Erythroblast (primary cell): ENCODE measurements at regions not wholly inside any gene's neighbourhood (a gene's known extent, or its start where the extent isn't known, plus 50 kb on each side); places are given as distances from the start of the nearest gene placed in this dataset.

Experiments
- DNase-seq, 2 experiments: peaks; one replicate each; lab custom pipeline; 2025; lab: John Stamatoyannopoulos, UW
- GATA1 ChIP-seq: IDR thresholded peaks from 2 replicates; pipeline ENCODE4 v1.6.1; 2011; ENCODE audit warnings: low read depth, mild to moderate bottlenecking, control low read depth, low read length, moderate library complexity
- POLR2A ChIP-seq: IDR thresholded peaks from 2 replicates; pipeline ENCODE4 v1.6.1; 2011; ENCODE audit warnings: mild to moderate bottlenecking, low read length

DNA sequence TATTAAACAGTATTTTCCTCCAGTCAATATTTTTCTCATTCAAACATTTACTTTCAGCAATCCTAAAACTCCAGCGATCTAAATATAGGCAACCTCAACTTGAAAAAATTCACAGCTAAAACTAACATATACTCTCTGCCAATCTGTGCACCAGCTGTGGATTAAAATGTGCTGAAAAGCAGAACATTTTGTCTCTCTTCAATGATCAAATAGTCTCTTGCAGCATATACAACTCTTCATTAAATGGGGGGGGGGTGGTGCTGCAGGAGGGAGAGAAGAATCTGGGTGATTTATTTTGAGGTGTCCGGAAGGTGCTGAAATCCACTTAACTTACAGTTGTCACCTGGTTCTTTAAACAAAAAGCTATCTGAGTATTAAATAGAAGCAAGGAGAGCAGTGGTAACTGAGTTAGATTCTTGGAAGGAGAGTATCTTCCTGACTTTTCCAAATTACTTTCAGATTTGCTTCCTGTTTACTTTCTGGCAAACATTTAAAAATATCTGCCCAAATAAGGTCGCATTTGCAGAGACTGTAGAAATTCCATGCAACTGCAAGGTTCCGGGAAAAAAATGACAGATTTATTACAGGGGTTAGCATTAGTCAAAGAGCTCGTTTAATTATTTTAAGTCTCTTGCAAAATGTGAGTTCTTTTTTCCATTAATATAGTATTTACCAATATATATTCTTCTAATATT lies 904.7 kb upstream of the ACVR2A start:
- TF ChIP-seq POLR2A (no peak), GATA1 (no peak)
- DNase-seq = no peak

DNA sequence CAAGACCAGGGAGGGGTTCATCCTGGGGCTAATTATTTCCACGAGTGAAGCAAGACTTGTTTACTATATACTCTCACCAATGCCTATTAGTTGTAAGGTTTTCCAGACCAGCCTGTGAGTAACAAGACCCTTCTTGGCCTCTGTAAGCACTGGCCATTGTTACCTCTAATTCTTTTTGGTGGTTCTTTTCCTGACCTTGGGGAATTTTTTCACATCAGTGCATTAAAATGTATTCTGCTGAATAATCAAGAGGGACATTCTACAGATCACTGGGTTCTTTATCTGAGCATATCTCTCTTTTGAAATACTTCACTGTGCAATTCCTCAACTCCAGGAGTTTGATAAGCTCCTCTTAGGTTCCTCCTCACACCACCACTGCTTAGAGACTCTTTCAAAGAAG lies 909.9 kb upstream of the ACVR2A start:
- TF ChIP-seq GATA1 (no peak), POLR2A (no peak)
- no peak for DNase-seq

DNA sequence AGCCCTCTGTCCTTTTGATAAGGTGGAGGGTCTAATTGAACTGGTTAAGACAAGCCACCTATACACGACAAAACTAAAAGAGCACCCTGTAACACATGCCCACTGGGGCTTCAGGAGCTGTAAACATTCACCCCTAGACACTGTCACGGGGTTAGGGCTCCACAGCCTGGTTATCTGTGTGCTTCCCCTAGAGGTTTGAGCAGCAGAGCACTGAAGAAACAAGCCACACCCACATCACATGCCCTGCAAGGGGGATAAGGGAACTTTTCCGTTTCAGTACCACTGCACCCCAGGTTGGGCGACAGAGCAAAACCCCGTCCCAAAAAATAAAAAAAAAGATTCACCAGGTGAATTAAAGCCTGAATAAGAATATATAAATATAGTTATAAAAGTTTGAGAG lies 913.7 kb upstream of the ACVR2A start:
- no peak for DNase-seq
- TF ChIP-seq GATA1 = no peak
- TF ChIP-seq POLR2A = no peak

DNA sequence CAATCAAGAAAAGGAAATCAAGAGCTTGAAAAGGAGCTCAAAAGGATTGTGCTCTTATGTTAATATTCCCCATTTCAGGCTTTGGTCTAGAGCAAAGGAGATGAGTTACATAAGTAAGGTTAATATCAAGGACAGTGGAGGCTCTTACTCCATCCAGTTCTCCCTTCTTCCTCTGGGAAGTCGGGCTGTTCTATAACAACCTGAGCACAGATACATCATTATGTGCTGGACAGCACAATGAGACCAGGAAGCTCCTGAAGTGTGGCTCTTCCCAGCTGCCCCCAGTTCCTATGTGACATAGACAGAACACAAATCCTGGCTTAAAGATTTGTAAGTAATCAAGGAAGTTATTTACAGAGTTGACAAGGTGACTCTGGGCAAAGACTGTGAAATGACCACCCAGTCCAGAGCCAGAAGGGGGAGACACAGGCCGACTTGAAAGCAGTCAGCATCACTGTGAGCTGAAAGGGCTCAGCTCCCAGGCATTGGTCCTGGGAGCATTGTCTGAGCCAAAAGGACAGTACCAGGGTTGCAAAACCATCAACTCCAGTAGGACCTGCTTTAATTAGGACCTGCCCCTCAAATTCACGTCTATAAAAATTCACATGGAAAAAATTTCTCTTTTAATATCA lies 917.6 kb upstream of the ACVR2A start:
- peak in 1 of 2 experiments; percentile 1 for DNase-seq
- TF ChIP-seq GATA1 (no peak), POLR2A (no peak)

DNA sequence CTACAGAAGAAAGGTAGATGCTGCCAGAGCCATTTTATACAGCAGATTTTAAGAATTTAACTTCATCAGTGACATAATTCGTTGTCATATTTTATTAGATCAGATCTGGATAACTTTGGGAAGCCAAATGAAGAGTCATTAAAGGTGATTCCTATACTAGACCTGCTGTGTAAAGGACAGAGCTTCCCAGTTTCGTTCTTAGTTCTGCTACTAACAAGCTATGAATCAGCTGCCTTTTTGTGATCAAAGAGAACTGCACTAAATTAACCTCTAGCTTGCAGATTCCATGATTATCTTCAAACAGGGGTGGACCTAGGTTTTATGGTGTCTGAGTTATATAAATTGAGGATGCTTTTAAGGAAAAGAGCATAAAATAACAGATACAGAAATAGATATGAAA lies 926.5 kb upstream of the ACVR2A start:
- TF ChIP-seq POLR2A (no peak), GATA1 (no peak)

DNA sequence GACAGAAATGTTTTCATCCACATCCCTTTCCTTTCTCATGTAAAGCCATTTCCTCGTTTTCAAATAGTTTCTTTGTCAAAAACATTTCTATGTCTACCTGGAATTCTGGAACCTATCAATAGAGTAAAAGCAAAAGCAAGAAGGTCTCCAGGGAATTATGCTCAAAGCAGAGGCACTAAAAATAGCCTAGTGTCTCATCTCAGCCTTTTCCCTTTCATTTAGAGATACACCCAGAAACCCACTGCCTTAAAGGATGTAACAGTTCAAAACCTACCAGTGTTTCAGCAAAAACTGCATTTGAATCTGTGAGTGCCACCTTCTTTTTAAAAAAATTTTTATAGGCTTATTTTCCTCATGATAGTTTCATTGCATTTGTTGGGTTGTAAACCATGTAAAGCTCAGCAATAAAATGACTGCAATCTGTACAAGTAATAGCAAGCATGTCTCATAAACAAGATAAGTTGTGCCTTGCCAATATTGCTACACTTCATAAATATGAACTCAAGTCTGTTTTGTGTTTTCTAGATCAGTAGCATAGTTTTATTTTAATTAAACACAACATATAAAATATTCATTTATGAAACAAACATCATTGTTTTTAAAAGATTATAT lies 927.3 kb upstream of the ACVR2A start:
- TF ChIP-seq POLR2A = no peak
- no peak for TF ChIP-seq GATA1

More for the DNA sequence above, 926.5 kb upstream of the ACVR2A start:
- no peak for DNase-seq

DNA sequence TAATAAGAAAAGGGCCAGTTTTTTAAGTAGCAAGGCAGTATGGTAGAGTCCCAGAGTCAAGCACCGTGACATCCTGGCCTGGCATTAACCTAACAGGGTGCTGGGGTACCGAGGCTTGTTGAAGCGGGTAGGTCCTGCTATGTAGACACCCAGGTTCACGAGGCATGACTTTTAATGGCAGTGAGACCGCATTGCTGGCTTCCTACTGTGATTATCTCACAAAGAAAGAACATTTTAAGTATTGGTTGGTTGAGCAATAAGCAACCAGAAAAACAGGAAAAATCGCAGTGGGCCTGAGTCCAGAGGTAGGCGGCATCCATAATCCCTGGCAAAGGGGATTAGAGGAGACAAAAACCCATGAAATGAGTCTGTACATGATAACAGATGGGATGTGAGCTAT lies 927.9 kb upstream of the ACVR2A start:
- DNase-seq = no peak

More for the DNA sequence above, 927.3 kb upstream of the ACVR2A start:
- DNase-seq = no peak

DNA sequence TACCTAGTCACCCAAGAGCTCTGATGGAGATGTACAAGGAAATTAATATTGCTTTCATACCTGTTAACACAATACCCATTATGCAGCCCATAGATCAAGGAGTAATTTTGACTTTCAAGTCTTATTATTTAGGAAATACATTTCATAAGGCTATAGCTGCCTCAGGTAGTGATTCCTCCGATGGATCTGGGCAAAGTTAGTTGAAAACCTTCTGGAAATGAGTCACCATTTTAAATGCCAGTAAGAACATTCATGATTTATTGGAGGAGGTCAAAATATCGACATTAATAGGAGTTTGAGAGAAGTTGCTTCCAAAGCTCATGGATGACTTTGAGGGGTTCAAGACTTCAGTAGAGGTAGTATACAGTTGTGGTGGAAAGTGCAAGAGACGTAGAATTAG lies 931.4 kb upstream of the ACVR2A start:
- TF ChIP-seq GATA1 (no peak), POLR2A (no peak)
- no peak for DNase-seq

More for the DNA sequence above, 927.9 kb upstream of the ACVR2A start:
- TF ChIP-seq POLR2A (no peak), GATA1 (no peak)

DNA sequence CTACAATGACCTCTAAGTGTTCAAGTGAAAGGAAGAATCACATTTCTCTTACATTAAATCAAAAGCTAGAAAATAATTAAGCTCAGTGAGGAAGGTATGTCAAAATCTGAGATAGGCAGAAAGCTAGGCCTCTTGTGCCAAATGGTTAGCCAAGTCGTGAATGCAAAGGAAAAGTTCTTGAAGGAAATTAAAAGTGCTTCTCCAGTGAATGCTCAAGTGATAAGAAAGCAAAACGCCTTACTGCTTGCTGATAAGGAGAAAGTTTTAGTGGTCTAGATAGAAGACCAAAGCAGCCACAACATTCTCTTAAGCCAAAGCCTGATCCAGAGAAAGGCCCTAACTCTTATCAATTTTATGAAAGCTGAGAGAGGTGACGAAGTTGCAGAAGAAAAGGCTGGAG lies 932.3 kb upstream of the ACVR2A start:
- TF ChIP-seq POLR2A = no peak
- no peak for TF ChIP-seq GATA1
- no peak for DNase-seq

DNA sequence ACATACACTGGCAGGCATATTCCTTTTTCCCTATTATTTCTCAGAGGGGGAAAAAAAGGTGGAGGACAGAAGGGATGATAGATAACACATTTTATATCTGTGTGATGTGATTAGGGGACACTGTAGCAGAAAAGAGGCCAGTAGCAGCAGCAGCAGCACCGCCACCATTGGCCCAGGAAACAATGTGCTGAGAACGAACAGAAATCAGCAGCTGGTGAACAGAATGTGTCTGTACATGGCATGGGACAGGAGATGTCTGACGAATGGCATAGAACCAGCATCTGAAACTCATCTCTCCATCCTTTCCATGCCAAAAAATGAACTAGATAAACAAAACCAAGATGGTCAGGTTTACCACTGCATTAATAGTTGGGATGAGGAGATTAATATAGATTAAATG lies 936.1 kb upstream of the ACVR2A start:
- TF ChIP-seq POLR2A = no peak
- no peak for TF ChIP-seq GATA1

DNA sequence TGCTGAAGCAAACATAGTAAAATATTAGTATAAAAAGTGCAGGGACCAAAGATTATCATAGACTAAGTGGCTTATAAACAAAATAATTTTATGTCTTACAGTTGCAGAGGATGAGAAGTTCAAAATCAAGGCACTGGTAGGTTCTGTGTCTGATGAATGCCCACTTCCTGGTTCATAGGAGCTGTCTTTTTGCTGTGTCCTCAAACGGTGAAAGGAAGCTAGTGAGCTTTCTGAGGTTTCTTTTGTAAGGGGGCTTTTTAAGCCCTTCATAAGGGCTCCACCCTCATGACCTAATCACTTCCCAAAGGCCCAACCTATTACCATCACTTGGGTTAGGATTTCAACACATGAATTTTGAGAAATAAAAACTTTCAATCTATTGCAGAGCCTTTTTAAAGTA lies 946.7 kb upstream of the ACVR2A start:
- TF ChIP-seq POLR2A (no peak), GATA1 (no peak)
- DNase-seq = no peak

More for the DNA sequence above, 936.1 kb upstream of the ACVR2A start:
- no peak for DNase-seq

DNA sequence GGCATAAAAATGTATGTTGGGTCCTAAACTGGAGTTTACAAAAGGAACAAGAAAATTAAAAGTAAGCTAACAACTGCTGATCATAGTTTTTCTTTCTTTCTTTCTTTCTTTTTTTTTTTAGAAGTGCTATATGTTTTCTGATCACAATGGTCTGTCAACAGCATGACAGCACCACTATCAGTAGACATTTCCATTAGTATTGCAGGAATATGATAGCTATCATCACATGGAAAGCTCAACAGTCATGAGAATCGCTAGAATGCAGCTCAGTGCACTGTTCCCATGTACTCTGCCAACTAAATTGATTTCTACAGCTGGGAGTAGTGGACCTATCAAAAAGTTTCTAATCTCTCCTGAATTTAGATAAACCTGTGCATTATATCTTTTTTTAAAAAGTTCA lies 950.3 kb upstream of the ACVR2A start:
- DNase-seq = no peak
- no peak for TF ChIP-seq GATA1
- no peak for TF ChIP-seq POLR2A

DNA sequence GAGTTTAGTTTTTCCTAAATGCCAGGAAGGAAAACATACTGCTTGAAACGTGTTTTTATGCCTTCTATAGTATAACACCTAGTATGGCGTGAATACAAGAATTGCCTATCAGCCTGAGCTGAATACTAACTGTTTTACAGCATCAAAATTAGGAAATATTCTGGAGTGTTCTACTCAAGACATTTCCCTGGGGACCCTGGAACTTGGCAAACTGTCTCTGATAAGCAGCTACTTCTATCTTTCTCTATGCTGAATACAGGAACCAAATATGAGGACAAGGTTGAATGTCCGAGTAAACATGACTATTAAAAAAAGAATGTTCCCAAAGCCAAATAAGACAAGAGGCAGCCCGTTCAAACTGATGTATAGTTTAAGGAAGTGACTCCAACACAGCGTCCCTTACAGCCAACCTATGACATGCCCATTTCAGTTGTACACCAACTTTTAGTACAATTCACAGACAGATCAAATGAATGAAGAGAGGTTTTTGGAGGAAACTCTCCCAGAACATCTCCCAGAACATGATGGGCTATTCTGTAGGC lies 951.3 kb upstream of the ACVR2A start:
- DNase-seq = no peak
- TF ChIP-seq GATA1 (no peak), POLR2A (no peak)

DNA sequence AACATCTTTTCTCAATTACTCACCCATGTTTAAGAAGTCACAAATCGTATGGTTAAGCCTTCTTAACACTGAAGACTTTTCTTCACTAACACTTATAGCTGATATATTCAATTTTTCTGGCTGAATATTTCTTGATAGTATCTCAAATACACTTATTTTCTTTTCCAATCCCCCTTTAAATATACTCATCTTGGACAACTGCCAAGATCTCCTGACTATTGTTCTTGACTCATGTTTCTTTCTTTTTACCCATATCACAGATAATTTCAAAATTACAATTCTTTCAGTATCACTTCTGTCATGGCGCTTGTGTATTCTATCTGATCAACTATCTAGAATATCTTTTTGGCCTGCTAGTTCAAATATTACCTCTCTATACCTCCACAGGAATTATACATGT lies 954.3 kb upstream of the ACVR2A start:
- no peak for DNase-seq
- TF ChIP-seq GATA1 (no peak), POLR2A (no peak)
